ENCODE measurements at regions not wholly inside any gene's neighbourhood (a gene's known extent, or its start where the extent isn't known, plus 50 kb on each side); places are given as distances from the start of the nearest gene placed in this dataset.

DNA sequence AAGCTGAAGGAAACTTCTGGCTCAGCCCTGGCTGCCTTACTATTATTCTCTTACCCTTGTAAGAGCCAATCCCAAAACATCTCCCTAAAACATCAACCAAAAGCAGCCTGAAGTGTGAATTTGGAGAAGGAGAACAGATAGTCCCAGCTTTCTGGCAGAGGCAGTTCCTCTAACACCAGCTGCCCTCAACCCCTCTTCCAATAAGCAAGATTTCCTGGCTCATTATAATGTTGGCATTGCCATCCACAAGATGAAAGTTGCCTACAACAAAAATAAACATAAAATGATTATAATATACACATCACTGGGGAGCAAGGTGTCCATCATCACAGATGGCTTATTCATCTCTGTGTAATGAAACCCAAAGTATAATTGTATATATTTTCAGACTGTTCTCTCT, 352.5 kb upstream of the CCDC196 start:
- DNase-seq: no peak
- intact Hi-C loops (cut with DNase I): no loop called here

GRCh38 chr14:66135831-66136230, 350.3 kb upstream of the CCDC196 start:
- intact Hi-C loops (cut with DNase I): no loop called here
- TF ChIP-seq CTCF (IDR thresholded peaks at IDR 0.05) (no peak), POLR2A (IDR thresholded peaks at IDR 0.05) (no peak)
- no peaks in the 10 kb centered on the region for H3K36me3 ChIP-seq
- 81 to 83% methylated on average over 2 of the region's 2 CpGs for WGBS, 2 donors
- DNase-seq: no peak
- H3K27ac ChIP-seq: no peak overlapping the region
- no peak overlapping the region for H3K4me3 ChIP-seq (replicated peaks in 1 of 3)
- no peaks in the 10 kb centered on the region for H3K4me1 ChIP-seq
- no peaks in the 10 kb centered on the region for H3K27me3 ChIP-seq
- no peaks in the 10 kb centered on the region for H3K9me3 ChIP-seq

More for the DNA sequence above, 352.5 kb upstream of the CCDC196 start:
- H3K36me3 ChIP-seq: no peaks in the 10 kb centered on the region
- H3K27ac ChIP-seq: no peak overlapping the region
- no peaks in the 10 kb centered on the region for H3K4me1 ChIP-seq
- no peak overlapping the region for H3K4me3 ChIP-seq (replicated peaks in 1 of 3)
- no peaks in the 10 kb centered on the region for H3K27me3 ChIP-seq
- H3K9me3 ChIP-seq: no peaks in the 10 kb centered on the region
- no peak for TF ChIP-seq CTCF (IDR thresholded peaks at IDR 0.05)
- TF ChIP-seq POLR2A (IDR thresholded peaks at IDR 0.05): no peak

DNA sequence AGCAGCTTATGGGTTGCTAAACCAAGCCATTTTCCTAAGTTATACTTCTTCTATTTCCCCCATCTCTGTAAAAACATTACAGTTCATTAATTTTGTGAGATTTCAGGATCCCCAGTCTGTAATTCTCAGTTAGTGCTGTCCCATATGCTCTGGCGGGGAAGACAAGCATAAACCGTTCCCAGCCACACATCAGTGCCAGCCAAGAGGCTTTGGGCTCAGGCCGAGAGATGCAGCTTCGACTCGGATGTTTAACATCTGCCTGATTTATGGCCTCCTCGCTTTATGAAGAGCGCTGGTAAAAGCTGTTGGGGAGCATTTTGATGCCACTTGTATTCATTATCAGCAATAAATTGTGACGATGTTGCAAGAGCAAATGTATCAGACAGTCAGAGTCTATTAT, 349.1 kb upstream of the CCDC196 start:
- no peak overlapping the region for H3K4me3 ChIP-seq (replicated peaks in 1 of 3)
- H3K4me1 ChIP-seq: no peaks in the 10 kb centered on the region
- no peak for DNase-seq
- no peak overlapping the region for H3K27ac ChIP-seq
- no peaks in the 10 kb centered on the region for H3K9me3 ChIP-seq
- TF ChIP-seq POLR2A (IDR thresholded peaks at IDR 0.05) (no peak), CTCF (IDR thresholded peaks at IDR 0.05) (no peak)
- WGBS, 2 donors: 86% methylated on average over 8 of the region's 8 CpGs
- intact Hi-C loops (cut with DNase I): no loop called here
- no peaks in the 10 kb centered on the region for H3K27me3 ChIP-seq
- H3K36me3 ChIP-seq: no peaks in the 10 kb centered on the region

- no peak overlapping the region for H3K4me3 ChIP-seq (replicated peaks in 1 of 3)
- DNase-seq: no peak
- H3K9me3 ChIP-seq: no peaks in the 10 kb centered on the region
- TF ChIP-seq POLR2A (IDR thresholded peaks at IDR 0.05) (no peak), CTCF (IDR thresholded peaks at IDR 0.05) (no peak)
- H3K27ac ChIP-seq: no peak overlapping the region
- no peaks in the 10 kb centered on the region for H3K27me3 ChIP-seq
- intact Hi-C loops (cut with DNase I): no loop called here
- no peaks in the 10 kb centered on the region for H3K4me1 ChIP-seq
- no peaks in the 10 kb centered on the region for H3K36me3 ChIP-seq
Measured at GRCh38 chr14:66139432-66139831, 346.7 kb upstream of the CCDC196 start.

DNA sequence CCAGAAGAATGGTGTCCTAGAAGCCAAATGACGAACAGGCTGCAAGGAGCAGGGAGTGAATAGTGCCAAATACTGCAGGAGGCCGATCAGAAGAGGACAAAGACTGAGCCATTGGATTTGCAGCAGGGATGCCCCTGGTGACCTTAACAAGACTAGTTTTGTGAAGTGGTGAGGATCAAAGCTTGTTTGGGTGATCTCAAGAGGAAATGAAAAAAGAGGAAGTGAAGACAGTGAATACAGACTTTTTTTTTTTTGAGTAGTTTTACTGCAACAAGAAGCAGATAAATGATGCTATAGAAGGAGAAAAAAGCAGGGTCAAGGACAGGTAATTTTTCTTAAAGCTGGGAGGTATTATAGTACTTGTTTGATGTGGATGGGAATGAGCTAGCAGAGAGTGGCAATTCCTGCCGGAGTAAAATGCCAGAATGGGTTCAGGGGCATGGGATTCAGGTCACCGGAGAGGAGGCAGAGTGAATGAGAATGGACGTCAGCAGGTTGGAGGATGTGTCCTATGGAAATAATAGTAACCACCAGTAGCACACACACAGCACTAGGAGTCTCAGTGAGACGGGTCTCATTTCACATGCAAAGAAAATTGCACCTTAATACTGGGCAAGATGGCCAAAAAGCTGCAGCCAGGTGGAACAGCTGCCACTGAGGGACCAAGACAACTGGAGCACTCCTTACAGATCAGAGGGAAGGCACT, 345.8 kb upstream of the CCDC196 start:
- no peak overlapping the region for H3K27ac ChIP-seq
- TF ChIP-seq CTCF (IDR thresholded peaks at IDR 0.05): no peak
- no peak for TF ChIP-seq POLR2A (IDR thresholded peaks at IDR 0.05)
- H3K4me1 ChIP-seq: no peaks in the 10 kb centered on the region
- intact Hi-C loops (cut with DNase I): no loop called here
- WGBS, 2 donors: 82% methylated on average over 6 of the region's 6 CpGs
- H3K4me3 ChIP-seq (replicated peaks in 1 of 3): no peak overlapping the region
- no peak for DNase-seq
- H3K9me3 ChIP-seq: no peaks in the 10 kb centered on the region
- H3K27me3 ChIP-seq: no peaks in the 10 kb centered on the region
- no peaks in the 10 kb centered on the region for H3K36me3 ChIP-seq

Measured in thyroid gland (tissue), 4 donors.